ENCODE measurements at regions not wholly inside any gene's neighbourhood (a gene's known extent, or its start where the extent isn't known, plus 50 kb on each side); places are given as distances from the start of the nearest gene placed in this dataset.

GRCh38 chr14:101233021-101233366 lies 328.3 kb upstream of the DIO3 start:
- H3F3A ChIP-seq (replicated peaks; ENCODE audit: insufficient read depth), result no peaks in the 10 kb centered on the region
- no peak overlapping the region for H2AFZ ChIP-seq (ENCODE audit: low read depth)
- H3K9ac ChIP-seq, result no peak overlapping the region
- no peak overlapping the region for H3K4me3 ChIP-seq (ENCODE audit: low read depth in 2 of 2, low read length in 1 of 2)
- H3K9me2 ChIP-seq, result no peaks in the 10 kb centered on the region
- CTCF ChIA-PET, result interaction anchor here (0.6 to 5.3 kb wide), 7 partner anchors 8 to 849 kb away, joined by 3 to 76 read pairs (median 5); partner anchors contain the start of gene RTL1
- H3K4me1 ChIP-seq (ENCODE audit: control insufficient read depth in 1 of 2, insufficient read depth in 2 of 2, low read depth in 1 of 2, low read length in 1 of 2), result peaks cover 0 to 53% of the 10 kb centered on the region in 2 experiments; a peak in 1 of 4 replicates
- DNase-seq, result no peak
- no peaks in the 10 kb centered on the region for H3K9me3 ChIP-seq
- no peaks in the 10 kb centered on the region for H4K20me1 ChIP-seq (ENCODE audit: insufficient read depth)
- H3K36me3 ChIP-seq (replicated peaks in 1 of 2; ENCODE audit: control insufficient read depth in 1 of 2, insufficient read depth in 2 of 2, low read length in 1 of 2), result no peaks in the 10 kb centered on the region
- no peak overlapping the region for H3K4me2 ChIP-seq
- TF ChIP-seq EZH2phosphoT487 (IDR thresholded peaks at IDR 0.05; ENCODE audit: borderline replicate concordance, low read depth) (no peak), MEF2A (IDR thresholded peaks at IDR 0.05; ENCODE audit: borderline replicate concordance, low read depth) (no peak), ZBTB33 (IDR thresholded peaks at IDR 0.05; ENCODE audit: borderline replicate concordance, low read depth) (no peak), RAD21 (IDR thresholded peaks at IDR 0.05; ENCODE audit: low read length) (no peak), PBX3 (IDR thresholded peaks at IDR 0.05) (no peak), FOSL2 (IDR thresholded peaks at IDR 0.05; ENCODE audit: borderline replicate concordance, low read depth) (no peak), SIN3A (IDR thresholded peaks at IDR 0.05; ENCODE audit: borderline replicate concordance, low read depth, low read length) (no peak), TCF12 (IDR thresholded peaks at IDR 0.05) (no peak), RFX5 (IDR thresholded peaks at IDR 0.05; ENCODE audit: low read length) (no peak), GABPA (IDR thresholded peaks at IDR 0.05; ENCODE audit: low read depth) (no peak), GATA2 (CRISPR knock-in tag; IDR thresholded peaks at IDR 0.05) (no peak), RCOR1 (IDR thresholded peaks at IDR 0.05; ENCODE audit: low read length) (no peak), MXI1 (IDR thresholded peaks at IDR 0.05; ENCODE audit: low read depth, low read length) (no peak), REST (IDR thresholded peaks at IDR 0.05; ENCODE audit: low read depth, low read length) (no peak)
- WGBS (ENCODE audit: low lambda C conversion rate), result 78% methylated on average over 12 of the region's 15 CpGs
- H3K27ac ChIP-seq (ENCODE audit: low read depth in 2 of 2, low read length in 1 of 2), result peak overlapping the region in 1 of 2 experiments; percentile 58; a peak in 1 of 4 replicates
- H3K79me2 ChIP-seq (ENCODE audit: insufficient read depth), result no peaks in the 10 kb centered on the region
- POLR2A ChIA-PET, result no interaction called here
- no peaks in the 10 kb centered on the region for H3K27me3 ChIP-seq (ENCODE audit: insufficient read depth)

All from SK-N-SH (cell line).